ENCODE measurements at regions not wholly inside any gene's neighbourhood (a gene's known extent, or its start where the extent isn't known, plus 50 kb on each side); places are given as distances from the start of the nearest gene placed in this dataset.

- DNase-seq = no peak
- no TSS peak for BruUV-seq (replicated peaks)
- no peaks in the 10 kb centered on the region for H3K27me3 Mint-ChIP-seq (ENCODE audit: insufficient read depth, unreplicated experiment)
Measured at GRCh38 chr6:84579404-84579803, 185.0 kb downstream of the TBX18 start.

GRCh38 chr6:84576029-84576428, 188.4 kb downstream of the TBX18 start:
- BruUV-seq (replicated peaks) = no TSS peak
- TF ChIP-seq CTCF (IDR thresholded peaks at IDR 0.05; ENCODE audit: insufficient read depth in 1 of 2, low read depth in 1 of 2, low read length in 1 of 2, severe bottlenecking in 1 of 2, unreplicated experiment in 1 of 2) = no peak
- ChIA-PET CTCF (no interaction called here), POLR2A (no interaction called here)
- Histone ChIP-seq H3K4me1 (no peaks in the 10 kb centered on the region), H3K9me3 (no peaks in the 10 kb centered on the region; the same call in 1 of the 2 replicates), H3K4me3 (ENCODE audit: low read depth, low read length) (no peak overlapping the region), H3K36me3 (ENCODE audit: control insufficient read depth, insufficient read depth, low read length) (no peaks in the 10 kb centered on the region), H3K27me3 (replicated peaks; ENCODE audit: control insufficient read depth, insufficient read depth, low read length) (no peaks in the 10 kb centered on the region)
- Mint-ChIP-seq H3K9me3 (ENCODE audit: unreplicated experiment) (no peaks in the 10 kb centered on the region), H3K36me3 (ENCODE audit: insufficient read depth, unreplicated experiment) (no peaks in the 10 kb centered on the region), H3K27ac (ENCODE audit: unreplicated experiment) (no peak overlapping the region), H3K4me3 (ENCODE audit: unreplicated experiment) (no peak overlapping the region), H3K27me3 (ENCODE audit: insufficient read depth, unreplicated experiment) (no peaks in the 10 kb centered on the region), H3K4me1 (ENCODE audit: low read depth, unreplicated experiment) (no peaks in the 10 kb centered on the region)
- intact Hi-C loops (cut with micrococcal nuclease; ENCODE audit: unreplicated experiment) = no loop called here
- no peak for DNase-seq

More at GRCh38 chr6:84579404-84579803, 185.0 kb downstream of the TBX18 start:
- no peaks in the 10 kb centered on the region; the same call in 1 of the 2 replicates for H3K9me3 ChIP-seq
- H3K4me3 ChIP-seq (ENCODE audit: low read depth, low read length) = no peak overlapping the region
- POLR2A ChIA-PET = no interaction called here
- Mint-ChIP-seq H3K36me3 (ENCODE audit: insufficient read depth, unreplicated experiment) (no peaks in the 10 kb centered on the region), H3K4me1 (ENCODE audit: low read depth, unreplicated experiment) (no peaks in the 10 kb centered on the region), H3K9me3 (ENCODE audit: unreplicated experiment) (no peaks in the 10 kb centered on the region), H3K4me3 (ENCODE audit: unreplicated experiment) (no peak overlapping the region), H3K27ac (ENCODE audit: unreplicated experiment) (no peak overlapping the region)
- H3K36me3 ChIP-seq (ENCODE audit: control insufficient read depth, insufficient read depth, low read length) = no peaks in the 10 kb centered on the region
- no peaks in the 10 kb centered on the region for H3K4me1 ChIP-seq
- intact Hi-C loops (cut with micrococcal nuclease; ENCODE audit: unreplicated experiment) = no loop called here
- H3K27me3 ChIP-seq (replicated peaks; ENCODE audit: control insufficient read depth, insufficient read depth, low read length) = no peaks in the 10 kb centered on the region
- no peak for TF ChIP-seq CTCF (IDR thresholded peaks at IDR 0.05; ENCODE audit: insufficient read depth in 1 of 2, low read depth in 1 of 2, low read length in 1 of 2, severe bottlenecking in 1 of 2, unreplicated experiment in 1 of 2)
- CTCF ChIA-PET = no interaction called here

- no peaks in the 10 kb centered on the region for H3K4me1 Mint-ChIP-seq (ENCODE audit: low read depth, unreplicated experiment)
- H3K4me3 Mint-ChIP-seq (ENCODE audit: unreplicated experiment) = no peak overlapping the region
- H3K27me3 Mint-ChIP-seq (ENCODE audit: insufficient read depth, unreplicated experiment) = no peaks in the 10 kb centered on the region
- Histone ChIP-seq H3K36me3 (ENCODE audit: control insufficient read depth, insufficient read depth, low read length) (no peaks in the 10 kb centered on the region), H3K9me3 (no peaks in the 10 kb centered on the region; the same call in 1 of the 2 replicates), H3K27me3 (replicated peaks; ENCODE audit: control insufficient read depth, insufficient read depth, low read length) (no peaks in the 10 kb centered on the region), H3K4me1 (no peaks in the 10 kb centered on the region), H3K4me3 (ENCODE audit: low read depth, low read length) (no peak overlapping the region)
- H3K27ac Mint-ChIP-seq (ENCODE audit: unreplicated experiment) = no peak overlapping the region
- BruUV-seq (replicated peaks) = no TSS peak
- H3K9me3 Mint-ChIP-seq (ENCODE audit: unreplicated experiment) = peaks cover 5% of the 10 kb centered on the region
- intact Hi-C loops (cut with micrococcal nuclease; ENCODE audit: unreplicated experiment) = no loop called here
- no peak for DNase-seq
- TF ChIP-seq CTCF (IDR thresholded peaks at IDR 0.05; ENCODE audit: insufficient read depth in 1 of 2, low read depth in 1 of 2, low read length in 1 of 2, severe bottlenecking in 1 of 2, unreplicated experiment in 1 of 2) = no peak
- H3K36me3 Mint-ChIP-seq (ENCODE audit: insufficient read depth, unreplicated experiment) = no peaks in the 10 kb centered on the region
- POLR2A ChIA-PET = no interaction called here
- CTCF ChIA-PET = no interaction called here
Measured at GRCh38 chr6:84575264-84575663, 189.1 kb downstream of the TBX18 start.

Data from Caco-2 (cell line).